RWPE2 (cell line): ENCODE measurements at regions not wholly inside any gene's neighbourhood (a gene's known extent, or its start where the extent isn't known, plus 50 kb on each side); places are given as distances from the start of the nearest gene placed in this dataset.

Experiments
- ATAC-seq: fragments of 200-7000 bp; cut with Tn5 transposase; 3 replicates; pipeline ENCODE4 v1.9.1; 2021; ENCODE audit warnings: low read depth
- DNase-seq: peaks from one replicate; pipeline ENCODE4 v3.0.0-alpha.2; 2020; ENCODE audit warnings: low spot score
- H3K27ac ChIP-seq: fragments of 450-650 bp; 2 replicates; pipeline ENCODE4 v1.5.1; 2017; ENCODE audit warnings: mild to moderate bottlenecking; ENCODE audit not compliant: poor library complexity, severe bottlenecking
- H3K27me3 ChIP-seq: fragments of 250-450 bp; sonication (Bioruptor Pico); 2 replicates; pipeline ENCODE4 v1.5.1; 2021; ENCODE audit warnings: mild to moderate bottlenecking, moderate library complexity; ENCODE audit not compliant: insufficient read depth, poor library complexity, severe bottlenecking
- H3K36me3 ChIP-seq: fragments of 250-450 bp; sonication (Bioruptor Pico); 2 replicates; pipeline ENCODE4 v1.5.1; 2020; ENCODE audit warnings: low read depth, mild to moderate bottlenecking, moderate library complexity
- H3K4me1 ChIP-seq: fragments of 250-450 bp; sonication (Bioruptor Pico); 2 replicates; pipeline ENCODE4 v1.5.1; 2021; ENCODE audit warnings: mild to moderate bottlenecking, moderate library complexity; ENCODE audit not compliant: insufficient read depth, poor library complexity, severe bottlenecking
- H3K4me3 ChIP-seq: fragments of 250-450 bp; sonication (Bioruptor Pico); 2 replicates; pipeline ENCODE4 v1.5.1; 2021; ENCODE audit warnings: mild to moderate bottlenecking, moderate library complexity; ENCODE audit not compliant: severe bottlenecking
- H3K9me3 ChIP-seq: fragments of 250-450 bp; sonication (Bioruptor Pico); 2 replicates; pipeline ENCODE4 v1.5.1; 2021; ENCODE audit warnings: mild to moderate bottlenecking, moderate library complexity; ENCODE audit not compliant: severe bottlenecking
- TF ChIP-seq, protein P1 (sequence below): fragments of 450-650 bp; IDR thresholded peaks from one replicate; pipeline ENCODE4 v1.5.1; 2017; ENCODE audit warnings: mild to moderate bottlenecking, moderate library complexity; ENCODE audit not compliant: poor library complexity, severe bottlenecking

DNA sequence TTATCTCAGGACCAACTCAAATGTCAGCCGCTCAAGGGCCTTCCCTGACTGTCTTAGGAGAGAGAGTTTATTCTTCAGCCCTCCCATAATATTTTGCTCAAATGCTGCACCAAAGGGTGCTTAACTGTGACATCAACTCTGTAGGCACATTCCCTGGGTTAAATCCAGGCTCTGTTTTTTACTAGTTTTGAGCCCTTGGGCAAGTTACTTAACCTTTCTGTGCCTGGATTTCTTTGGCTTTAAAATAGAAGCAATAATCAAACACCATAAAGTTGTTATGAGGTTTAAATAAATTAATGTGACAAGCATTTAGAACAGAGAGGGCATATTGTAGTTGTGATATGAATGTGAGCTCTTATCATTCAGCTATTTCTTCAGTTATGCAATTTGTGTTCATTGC is 54.2 kb upstream of the LIMCH1 start:
- Histone ChIP-seq H3K36me3 (peaks cover under 1% of the 10 kb centered on the region), H3K27me3 (no peaks in the 10 kb centered on the region), H3K27ac (no peak overlapping the region), H3K4me3 (no peak overlapping the region), H3K4me1 (no peaks in the 10 kb centered on the region), H3K9me3 (no peaks in the 10 kb centered on the region)
- TF ChIP-seq, protein P1, sequence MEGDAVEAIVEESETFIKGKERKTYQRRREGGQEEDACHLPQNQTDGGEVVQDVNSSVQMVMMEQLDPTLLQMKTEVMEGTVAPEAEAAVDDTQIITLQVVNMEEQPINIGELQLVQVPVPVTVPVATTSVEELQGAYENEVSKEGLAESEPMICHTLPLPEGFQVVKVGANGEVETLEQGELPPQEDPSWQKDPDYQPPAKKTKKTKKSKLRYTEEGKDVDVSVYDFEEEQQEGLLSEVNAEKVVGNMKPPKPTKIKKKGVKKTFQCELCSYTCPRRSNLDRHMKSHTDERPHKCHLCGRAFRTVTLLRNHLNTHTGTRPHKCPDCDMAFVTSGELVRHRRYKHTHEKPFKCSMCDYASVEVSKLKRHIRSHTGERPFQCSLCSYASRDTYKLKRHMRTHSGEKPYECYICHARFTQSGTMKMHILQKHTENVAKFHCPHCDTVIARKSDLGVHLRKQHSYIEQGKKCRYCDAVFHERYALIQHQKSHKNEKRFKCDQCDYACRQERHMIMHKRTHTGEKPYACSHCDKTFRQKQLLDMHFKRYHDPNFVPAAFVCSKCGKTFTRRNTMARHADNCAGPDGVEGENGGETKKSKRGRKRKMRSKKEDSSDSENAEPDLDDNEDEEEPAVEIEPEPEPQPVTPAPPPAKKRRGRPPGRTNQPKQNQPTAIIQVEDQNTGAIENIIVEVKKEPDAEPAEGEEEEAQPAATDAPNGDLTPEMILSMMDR: no peak
- ATAC-seq (no peak), DNase-seq (no peak)

DNA sequence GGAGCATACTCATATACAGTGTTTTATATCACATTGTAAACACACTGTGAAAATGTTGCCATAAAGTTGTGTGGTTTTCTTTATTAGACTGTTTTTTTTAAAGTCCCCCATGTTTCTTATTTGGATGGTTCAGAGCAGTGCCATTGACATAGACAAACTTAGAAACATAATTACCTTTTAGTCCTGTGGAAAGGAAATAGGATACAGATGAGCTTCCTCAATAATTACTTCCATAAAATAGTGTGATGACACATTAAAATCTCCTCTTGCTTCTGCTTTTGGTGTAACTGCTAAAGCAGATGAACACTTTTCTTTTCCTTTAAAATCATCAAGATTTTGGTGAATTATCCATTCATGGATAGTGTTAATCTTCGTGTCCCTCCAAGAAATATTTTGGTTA is 52.9 kb upstream of the LIMCH1 start:
- Histone ChIP-seq H3K4me1 (no peaks in the 10 kb centered on the region), H3K27ac (no peak overlapping the region), H3K9me3 (no peaks in the 10 kb centered on the region), H3K27me3 (no peaks in the 10 kb centered on the region), H3K36me3 (peaks cover 9% of the 10 kb centered on the region), H3K4me3 (no peak overlapping the region)
- ATAC-seq (no peak), DNase-seq (no peak)
- TF ChIP-seq, protein P1: no peak

DNA sequence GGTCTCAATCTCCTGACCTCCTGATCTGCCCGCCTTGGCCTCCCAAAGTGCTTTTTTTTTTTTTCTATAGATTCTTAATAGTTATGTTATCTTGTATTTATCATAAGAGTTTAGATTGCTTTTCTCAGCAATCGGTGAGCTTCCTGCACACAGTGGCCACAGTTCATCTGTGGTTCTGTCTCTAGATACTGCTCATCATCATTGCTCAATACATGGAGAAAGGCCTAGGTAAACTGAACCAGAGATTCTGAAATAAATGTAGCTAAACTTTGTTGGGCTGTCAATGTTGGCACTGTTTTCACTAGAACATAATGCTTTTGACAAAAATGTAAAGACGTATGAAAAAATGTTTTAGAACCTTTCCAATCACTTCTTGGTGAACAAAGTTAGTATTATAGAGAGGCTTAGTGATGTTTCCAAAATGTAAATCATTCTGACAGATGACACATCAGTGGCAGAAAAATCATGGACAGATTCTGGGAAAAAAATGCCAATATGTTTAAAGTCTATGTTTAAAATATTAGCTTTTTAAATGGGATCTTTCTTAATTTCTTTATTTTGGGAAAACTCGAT is 50.0 kb upstream of the LIMCH1 start:
- Histone ChIP-seq H3K27ac (no peak overlapping the region), H3K27me3 (no peaks in the 10 kb centered on the region), H3K9me3 (no peaks in the 10 kb centered on the region), H3K36me3 (peaks cover 9% of the 10 kb centered on the region), H3K4me1 (no peaks in the 10 kb centered on the region), H3K4me3 (no peak overlapping the region)
- no peak for ATAC-seq
- TF ChIP-seq, protein P1: no peak
- DNase-seq: no peak
